Amniotic stem cell (primary cell): ENCODE measurements at regions not wholly inside any gene's neighbourhood (a gene's known extent, or its start where the extent isn't known, plus 50 kb on each side); places are given as distances from the start of the nearest gene placed in this dataset.
"Not testable (repeated sequence)": the region's sequence is repeated elsewhere in the genome, so short reads cannot be mapped to it uniquely, and the experiment has no call there.

ENCODE experiments used
- DNase-seq: peaks from one replicate; lab custom pipeline; 2025; lab: John Stamatoyannopoulos, UW

DNA sequence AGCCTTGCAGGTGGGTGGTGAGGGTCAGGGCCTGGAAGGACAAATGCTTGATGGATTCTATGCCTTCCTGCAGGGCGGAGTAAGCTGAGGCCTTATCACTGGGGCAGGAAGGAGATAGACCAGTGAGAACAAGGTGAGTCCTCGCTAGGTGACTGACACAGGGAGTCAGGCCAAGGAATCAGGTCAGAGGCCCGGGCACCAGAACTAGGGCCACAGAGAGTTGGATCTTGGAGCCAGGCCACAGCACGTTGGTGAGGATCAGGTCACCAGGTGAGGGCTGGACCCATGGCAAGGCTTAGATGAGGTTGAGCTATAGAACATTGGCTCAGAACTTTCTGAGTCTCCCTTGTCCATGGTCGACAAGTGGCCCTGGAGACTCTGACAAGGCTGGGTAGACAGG lies 328.2 kb downstream of the FOXO1 start:
- DNase-seq = no peak

DNA sequence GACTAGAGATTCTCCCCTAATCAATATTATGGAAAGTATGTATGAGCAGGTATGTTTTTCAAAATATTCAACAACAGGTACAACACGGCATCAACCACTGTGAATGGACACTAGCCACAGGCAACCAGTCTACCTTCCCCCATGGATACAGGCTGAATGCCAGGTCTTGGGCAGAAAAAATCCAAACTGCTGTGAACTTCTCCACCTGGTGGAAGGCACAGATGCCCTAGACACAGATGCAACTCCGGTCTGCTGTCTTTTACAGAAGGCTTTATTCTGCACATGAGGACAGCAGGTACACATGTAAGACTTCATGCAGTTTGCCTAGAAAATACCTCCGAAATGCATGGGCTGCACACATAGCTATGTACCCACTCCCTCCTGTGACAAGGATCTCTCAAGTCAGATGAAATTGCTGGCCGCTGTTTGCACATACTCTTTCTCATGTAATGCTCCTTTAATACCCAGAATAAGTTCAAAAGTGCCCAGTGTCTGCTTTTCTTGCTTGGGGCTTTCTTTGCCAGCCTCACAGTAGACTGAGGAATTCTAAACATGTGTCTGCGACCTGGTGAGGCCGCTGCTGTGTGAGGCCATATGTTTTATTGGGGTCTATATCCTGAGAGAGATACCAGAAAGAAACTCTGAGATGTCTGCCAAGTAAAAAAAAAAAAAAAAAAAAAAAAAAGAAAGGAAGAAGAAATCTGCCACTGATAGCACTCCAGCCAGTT lies 325.9 kb downstream of the FOXO1 start:
- no peak for DNase-seq

DNA sequence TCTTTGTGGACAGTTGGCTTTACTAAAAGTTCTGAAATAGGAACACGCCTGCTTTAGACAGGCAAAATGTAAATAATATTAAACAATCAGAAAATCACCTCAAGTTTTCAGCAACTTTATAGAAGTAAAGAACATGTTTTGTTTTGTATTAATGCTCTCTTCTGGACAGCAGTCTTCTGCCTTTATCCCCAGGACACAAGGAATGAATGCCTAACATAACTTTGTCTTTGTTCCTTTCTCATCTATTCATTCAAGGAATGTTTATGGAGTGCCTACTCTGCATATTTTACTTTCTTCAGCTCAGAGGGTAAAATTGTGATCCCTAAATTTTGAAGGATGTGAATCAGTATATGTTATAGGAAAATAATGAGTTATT lies 325.4 kb downstream of the FOXO1 start:
- no peak for DNase-seq

DNA sequence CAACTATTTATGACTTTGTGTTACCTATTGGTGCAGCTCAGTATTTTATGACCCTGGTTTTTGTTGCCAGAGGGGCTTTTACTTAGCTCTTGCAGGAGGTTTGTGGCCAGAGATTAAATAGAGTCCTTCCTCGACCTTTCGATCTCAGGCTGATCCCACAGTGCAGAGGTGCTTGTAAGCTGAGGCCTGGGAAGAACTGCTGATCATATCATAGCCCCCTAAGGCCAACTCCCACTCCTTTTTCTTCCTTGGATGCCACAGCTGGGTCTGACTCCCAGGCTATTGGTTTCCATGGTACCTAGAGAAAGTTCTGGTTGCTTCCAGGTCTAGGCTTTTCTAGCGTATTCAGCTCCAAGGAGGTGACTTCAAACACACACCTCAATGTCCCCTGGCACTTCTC lies 324.9 kb downstream of the FOXO1 start:
- no peak for DNase-seq

DNA sequence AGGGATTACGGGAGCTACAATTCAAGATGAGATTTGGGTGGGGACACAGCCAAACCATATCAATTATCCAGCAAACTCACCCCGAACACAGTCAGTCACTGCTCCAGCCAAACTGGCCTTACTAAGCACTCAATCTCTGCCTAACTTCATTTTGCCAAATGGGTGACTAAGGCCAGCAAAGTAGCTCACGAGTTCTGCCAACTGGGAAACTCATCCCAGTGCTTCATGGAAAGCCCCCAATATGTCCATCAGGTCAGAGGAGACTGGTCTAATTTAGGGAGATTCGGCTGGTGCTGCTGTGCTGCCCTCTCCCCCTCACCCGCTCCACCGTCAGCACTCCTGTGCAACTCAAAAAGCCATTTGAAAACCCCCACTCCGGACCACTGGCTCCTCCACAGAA lies 324.0 kb downstream of the FOXO1 start:
- no peak for DNase-seq

DNA sequence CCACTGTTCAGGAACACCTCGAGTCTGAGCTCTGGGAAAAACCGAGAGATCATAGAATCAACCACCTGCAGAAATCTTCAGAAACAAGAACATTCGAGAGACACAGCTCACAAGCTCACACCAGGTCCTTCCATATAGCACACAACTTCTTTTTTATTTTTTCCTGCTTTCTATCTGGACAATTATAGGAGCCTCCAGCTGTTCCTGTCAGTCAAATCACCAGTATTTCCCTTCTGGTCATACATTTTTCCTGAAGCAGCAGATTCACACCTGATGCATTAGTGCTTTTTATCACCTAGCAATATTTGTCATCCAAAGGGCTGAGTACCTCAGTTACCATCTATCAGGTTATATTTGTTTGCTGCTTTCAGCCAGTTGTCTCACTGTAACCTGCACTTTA lies 323.5 kb downstream of the FOXO1 start:
- no peak for DNase-seq

DNA sequence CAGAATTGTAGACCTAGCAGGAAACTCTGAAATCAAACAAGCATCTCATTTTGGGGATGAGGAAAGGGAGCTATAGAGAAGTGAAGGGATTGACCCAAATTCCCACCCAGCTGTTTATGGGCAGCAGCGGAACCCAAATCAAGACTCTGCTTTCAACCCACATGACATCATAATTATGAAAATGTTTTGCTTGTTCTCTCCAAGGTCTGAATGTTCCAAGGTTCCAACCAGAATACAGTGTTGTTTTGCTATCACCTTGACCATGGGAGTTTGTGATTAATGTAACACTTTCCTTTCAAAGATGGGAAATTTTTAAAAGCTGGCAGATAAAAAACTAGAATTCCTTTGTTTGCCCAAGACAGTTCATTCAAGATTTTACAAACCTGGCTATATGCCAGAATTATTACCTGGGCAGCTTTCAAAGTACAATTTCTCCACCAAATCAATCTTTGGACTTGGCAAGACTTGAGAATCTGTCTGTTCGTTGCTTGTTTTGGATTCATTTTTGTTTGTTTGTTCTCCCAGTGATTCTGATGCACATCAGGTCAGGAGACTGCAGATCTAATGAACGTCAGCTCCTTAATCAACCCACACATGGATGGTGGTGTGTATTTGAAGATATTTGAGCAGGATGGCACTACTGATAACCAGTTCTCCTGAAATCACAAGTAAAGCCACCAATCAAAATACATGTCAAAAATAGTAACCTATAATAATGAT lies 322.7 kb downstream of the FOXO1 start:
- no peak for DNase-seq

DNA sequence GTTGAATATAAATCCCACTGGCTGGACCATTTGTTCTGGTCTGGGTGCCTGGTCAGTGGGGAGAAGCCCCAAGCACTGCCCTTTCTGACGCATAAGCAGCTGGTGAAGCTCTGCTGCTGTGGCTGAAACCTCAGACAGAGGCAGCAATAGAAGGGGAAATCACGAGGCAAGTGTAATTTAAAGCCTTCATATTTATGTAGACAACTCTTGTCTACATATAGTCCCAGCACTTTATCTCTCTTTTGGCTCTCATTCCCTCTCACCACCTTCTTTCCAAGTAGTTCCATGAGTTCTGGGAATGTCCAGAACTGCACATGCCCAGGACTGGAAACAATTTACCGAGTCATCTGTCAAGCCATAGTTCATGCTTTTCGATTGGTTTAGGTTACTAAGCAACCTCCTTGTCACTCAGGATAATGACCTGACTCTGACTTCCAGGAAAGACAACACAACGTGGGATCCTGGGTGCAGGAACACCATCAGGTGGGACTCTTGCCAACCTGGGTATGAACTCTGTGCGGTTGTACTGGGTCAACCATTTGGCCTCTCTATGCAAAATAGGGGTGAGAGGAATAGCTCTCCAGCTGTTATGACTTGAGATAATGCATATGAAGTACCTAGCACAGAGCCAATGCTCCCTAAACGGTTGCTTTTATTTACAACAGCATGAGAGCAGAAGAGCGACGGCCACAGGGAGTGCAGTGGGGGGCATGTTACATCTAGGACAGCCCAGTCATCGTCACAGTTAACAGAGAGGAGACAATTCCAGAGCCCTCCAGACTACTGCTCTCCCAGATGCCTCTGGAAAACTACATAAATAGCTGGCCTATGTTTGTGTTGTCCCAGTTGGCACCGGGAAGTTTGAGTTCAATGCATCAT lies 321.9 kb downstream of the FOXO1 start:
- DNase-seq = no peak

DNA sequence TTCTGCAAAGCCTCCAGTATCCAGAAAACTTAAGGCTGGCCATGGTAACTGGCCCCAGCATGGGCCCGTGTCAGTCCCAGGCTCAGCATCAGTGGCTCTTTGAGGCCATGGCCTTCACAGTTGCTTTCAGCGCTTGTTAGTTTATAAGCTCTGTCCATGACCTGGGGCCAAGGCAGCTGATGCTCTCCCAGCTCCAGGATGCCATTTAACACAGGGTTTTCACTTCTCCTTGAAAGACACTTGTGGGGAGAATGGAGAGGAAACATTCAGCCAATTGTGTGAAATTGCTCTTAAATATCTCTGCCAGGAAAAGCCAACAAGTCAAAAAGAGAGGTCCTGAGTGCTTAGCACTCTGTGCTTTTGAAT lies 321.3 kb downstream of the FOXO1 start:
- DNase-seq = no peak

DNA sequence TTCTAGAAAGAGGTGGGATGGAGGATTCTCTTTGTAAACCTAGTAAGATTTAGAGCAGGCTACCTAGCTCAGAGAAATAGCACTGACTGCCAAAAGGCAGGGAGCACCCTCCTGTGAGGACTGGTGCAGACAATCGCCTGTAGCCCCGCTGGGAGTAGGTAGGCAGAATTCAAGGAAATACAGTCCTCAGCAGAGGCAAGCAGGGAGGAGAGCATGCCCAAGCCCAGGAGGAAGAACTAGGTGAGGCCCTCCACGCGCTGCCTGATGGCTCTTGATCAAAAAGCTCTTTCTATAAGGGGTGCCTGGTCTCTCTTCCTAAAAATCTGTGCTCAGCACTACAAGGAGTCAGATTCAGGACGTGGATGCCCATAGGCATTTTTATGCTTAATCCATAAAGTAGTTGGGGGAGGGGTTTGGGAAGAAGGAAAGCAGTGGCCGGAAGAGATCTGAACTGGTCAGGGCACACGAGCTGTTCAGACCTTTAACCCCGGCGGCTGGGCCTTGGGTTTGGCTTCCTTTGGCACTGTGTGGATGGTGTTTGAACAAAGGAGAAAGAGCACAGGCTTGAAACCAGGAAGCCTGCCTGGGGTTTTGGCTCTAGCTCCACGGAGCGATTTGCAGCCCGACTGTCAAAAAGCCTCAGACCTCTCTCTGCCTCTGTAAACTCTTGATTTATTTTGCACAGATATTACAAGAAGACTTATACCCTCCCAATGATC lies 320.6 kb downstream of the FOXO1 start:
- DNase-seq = no peak

DNA sequence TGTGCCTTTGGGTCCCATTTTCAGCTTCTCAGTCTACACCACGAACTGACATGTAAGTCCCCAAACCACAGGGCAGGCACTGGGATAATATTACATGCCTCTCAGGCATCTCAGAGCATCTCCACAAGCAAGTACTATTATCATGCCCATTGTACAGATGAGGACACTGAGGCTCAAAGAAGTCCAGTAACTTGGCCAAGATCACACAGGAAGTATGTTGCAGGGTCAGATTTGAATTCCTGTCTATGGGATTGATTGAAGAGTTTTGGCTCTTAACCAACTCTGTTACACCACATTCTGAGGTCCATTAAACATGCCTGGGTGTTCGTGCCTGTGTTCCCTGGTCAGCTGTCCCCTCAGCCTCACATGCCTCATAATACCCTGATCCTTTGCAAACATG lies 319.8 kb downstream of the FOXO1 start:
- no peak for DNase-seq

DNA sequence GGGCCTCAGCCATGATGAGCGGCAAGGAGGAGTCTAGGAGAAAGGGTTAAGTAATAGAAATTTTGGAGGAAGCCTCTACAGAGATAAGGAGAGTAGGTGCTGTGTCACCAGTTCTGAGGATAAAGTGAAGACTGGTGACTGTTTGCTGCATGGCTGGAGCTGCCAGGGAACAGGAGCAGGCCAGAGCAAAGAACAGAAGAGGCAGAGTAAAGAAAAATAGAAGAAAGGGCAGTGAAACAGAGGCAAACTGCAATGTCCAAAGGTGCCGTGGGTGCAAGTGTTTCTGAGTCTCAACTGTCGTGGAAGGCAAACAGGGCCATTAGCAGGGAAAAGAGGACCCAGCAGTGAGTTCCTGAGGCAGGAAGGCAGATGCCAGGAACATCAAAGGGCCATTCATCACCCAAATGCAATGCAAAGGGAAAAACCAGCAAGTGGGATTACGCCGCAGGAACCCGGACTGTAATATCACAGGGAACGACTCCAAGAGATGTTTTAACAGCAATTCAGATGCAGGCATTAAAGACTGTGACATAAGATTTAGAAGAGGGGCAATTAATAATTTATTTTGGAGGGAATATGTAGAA lies 318.3 kb downstream of the FOXO1 start:
- DNase-seq = no peak

DNA sequence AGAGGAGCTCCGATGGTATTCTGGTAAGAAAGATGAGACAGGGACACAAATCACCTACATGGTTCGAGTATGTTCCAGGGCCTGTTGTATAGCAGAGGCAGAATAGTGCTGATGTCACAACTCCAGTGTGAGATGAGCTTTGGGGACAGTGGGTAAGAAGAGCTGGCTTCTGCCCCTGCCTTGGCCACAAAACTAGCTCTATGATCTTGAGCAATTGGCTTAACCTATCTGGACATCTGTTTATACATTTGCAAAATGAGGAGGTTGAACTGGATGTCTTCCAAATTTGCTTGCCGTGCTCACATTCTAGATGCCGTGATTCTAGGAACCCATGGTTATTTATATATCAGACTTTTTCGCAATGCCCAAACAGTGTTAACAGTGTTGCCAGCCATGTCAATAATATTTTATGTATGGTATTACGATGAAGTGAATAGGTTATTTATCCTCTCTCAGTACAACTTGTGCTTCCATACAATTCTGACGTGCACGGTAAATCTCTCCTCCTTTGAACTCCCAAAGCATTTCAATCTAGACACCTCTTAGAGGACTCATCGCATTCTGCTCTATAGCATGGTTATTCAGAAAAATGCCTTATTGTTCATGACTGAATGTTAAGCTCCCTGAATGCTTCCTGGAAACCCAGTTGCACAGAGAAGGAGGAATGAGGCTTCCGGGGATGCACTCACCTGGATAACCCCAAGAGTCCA lies 316.0 kb downstream of the FOXO1 start:
- DNase-seq = no peak

DNA sequence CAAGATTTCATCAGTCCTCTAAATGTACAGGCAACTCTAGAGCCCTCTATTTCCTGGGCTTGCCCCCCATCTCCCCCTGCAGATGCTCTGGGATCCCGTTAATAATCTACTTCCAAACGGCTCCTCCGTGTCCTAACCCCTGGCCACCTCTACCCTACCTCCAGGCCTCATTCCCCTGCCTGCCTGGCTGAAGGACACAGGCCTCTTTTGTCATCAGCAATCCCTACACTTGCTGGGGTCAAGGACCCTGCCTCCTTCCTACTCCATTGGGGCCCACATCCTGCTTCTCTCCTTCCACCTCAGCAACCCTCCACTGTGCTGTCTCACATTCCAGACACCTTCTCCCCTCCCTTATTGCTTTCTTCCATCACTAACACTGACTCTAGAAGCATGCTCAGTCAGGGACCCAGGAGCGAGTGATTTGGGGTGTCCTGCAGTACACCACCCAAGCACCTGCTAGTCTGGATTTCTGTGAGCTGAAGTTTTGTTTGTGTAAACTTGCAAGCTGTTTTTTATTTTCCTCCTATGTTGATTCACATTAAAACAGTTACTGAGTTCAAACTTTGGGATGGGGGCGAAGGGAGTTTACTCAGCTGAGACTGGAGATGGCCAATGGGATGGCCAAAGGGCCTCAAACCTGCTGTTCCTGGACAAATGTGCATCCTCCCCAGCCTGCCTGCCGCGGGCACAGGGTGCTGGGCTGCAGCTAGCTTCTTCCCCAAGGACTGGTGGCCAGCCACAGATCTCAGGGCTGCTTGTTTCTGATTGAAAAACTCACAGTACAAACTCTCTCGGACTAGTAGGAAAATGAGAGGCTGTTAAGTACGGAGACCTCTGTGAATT lies 314.7 kb downstream of the FOXO1 start:
- DNase-seq = no peak

DNA sequence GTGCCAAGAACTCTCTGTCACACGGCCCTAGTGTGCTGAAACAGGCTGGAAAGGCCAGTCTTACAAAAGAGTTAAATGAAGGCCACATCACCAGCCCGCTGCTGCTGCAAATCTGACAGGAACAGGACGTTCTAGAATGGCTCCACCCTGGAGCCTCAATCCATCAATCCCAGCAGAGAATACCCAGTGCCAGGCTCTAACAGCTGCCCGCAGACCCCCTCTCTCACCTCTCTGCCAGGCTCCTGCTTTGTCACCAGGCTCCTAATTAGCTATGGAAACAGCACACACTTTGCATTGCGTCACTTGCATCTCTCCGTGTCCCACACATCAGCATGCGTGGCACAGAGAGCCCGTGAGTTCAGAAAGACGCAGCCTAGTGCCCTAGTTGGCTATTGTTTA lies 314.1 kb downstream of the FOXO1 start:
- DNase-seq = no peak

DNA sequence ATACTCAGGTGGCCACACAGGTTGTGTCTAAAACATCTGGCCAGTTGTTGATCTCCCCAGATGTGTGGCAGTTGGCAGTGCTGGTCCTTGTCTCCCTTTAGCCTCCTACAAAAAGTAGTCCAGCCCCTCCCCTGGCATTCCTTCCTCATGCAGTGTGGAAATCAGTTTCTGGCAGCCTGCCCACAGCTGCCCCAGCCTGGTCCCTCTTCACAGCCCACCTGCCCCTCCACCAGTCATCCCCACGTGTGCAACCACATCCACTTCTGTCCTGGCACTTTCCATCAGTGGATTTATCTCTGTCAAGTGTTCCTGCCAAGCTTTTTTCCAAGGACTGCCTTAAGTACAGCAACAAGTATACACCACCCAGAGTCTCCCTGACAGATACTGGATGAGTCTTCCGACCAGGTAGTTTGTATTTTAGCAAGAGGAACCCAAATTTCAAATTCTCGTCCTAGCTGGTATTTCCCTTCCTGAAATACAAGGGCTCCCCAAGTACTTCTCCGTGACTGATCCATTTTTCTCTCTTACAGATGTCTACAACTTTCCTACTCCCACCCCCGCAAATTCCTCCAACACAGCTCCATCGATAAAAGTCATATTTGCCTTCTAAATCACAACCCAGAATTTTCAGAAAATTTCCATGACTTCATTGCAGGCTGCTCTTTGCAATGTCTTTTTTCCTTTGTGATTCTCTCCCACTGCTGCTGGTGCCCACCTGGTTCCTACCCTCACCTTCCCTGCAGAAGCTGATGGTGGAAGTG lies 313.5 kb downstream of the FOXO1 start:
- DNase-seq = no peak

DNA sequence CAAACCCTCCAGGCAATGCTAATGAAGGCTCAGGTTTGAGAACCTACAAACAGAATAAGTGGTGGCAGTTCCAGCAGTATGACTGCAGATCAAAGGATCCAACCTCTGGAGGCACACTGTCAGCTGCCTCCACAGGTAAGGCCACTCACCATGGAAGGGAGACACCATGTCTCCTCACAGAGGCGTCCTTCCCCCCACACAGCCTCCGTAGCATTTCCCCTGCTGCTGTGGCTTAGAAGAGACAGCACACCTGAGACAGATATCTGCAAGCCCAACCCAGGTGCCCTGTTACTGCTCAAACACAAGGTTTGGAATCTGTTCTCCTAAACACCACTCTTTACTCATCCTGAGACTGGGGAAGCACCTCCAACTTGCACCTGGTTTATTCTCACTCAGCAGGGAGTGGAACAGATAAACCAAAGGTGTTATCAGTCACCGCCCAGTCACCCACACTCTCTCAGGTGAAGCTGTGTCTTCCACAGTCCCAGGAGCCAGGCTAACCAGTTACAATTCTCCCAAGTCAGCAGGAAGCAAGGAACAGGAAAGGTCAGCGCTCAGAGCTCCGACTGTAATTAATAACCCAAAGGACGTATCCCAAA lies 311.2 kb downstream of the FOXO1 start:
- DNase-seq = no peak

DNA sequence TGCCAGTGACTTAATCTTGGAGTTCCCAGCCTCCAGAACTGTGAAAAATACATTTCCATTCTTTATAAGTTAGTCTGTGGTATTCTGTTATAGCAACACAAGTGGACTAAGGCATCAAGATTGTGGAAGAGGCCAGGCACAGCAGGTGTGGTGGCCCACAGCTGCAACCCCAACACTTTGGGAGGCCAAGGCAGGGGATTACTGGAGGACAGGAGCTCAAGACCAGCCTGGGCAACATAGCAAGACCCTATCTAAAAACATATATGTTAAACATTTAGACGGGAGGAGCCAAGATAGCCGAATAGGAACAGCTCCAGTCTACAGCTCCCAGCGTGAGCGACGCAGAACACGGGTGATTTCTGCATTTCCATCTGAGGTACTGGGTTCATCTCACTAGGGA lies 310.4 kb downstream of the FOXO1 start:
- no peak for DNase-seq

DNA sequence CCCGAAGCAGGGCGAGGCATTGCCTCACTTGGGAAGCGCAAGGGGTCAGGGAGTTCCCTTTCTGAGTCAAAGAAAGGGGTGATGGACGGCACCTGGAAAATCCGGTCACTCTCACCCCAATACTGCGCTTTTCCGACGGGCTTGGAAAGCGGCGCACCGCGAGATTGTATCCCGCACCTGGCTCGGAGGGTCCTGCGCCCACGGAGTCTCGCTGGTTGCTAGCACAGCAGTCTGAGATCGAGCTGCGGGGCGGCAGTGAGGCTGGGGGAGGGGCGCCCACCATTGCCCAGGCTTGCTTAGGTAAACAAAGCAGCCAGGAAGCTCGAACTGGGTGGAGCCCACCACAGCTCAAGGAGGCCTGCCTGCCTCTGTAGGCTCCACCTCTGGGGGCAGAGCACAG lies 310.0 kb downstream of the FOXO1 start:
- DNase-seq = not testable (repeated sequence)
